Lung (tissue), 11 donors: ENCODE measurements at regions not wholly inside any gene's neighbourhood (a gene's known extent, or its start where the extent isn't known, plus 50 kb on each side); places are given as distances from the start of the nearest gene placed in this dataset.

Experiments used
- ATAC-seq: fragments of 200-7000 bp; cut with Tn5 transposase; one replicate; pipeline ENCODE4 v1.9.1; 2020; ENCODE audit warnings: moderate number of reproducible peaks; ENCODE audit not compliant: insufficient read depth, low FRiP score
- DNase-seq, 3 donors: peaks; one replicate each; pipeline ENCODE4 v3.0.0-alpha.2; 2013 to 2017
- H3K27ac ChIP-seq, 2 donors: one replicate each; pipeline ENCODE4 v1.5.1; 2013; ENCODE audit warnings: mild to moderate bottlenecking in 2 of 2, moderate library complexity in 2 of 2, control low read depth in 1 of 2, inconsistent platforms in 1 of 2, low read depth in 1 of 2, low read length in 1 of 2
- H3K27me3 ChIP-seq, 3 donors: one replicate each; pipeline ENCODE4 v1.5.1; 2013; ENCODE audit warnings: low read length in 2 of 3; ENCODE audit not compliant: control insufficient read depth in 3 of 3, insufficient read depth in 3 of 3
- H3K36me3 ChIP-seq, 4 donors: one replicate each; pipeline ENCODE4 v1.5.1; 2013; ENCODE audit warnings: low read length in 4 of 4, mild to moderate bottlenecking in 1 of 4, moderate library complexity in 1 of 4; ENCODE audit not compliant: control insufficient read depth in 4 of 4, insufficient read depth in 4 of 4
- H3K4me1 ChIP-seq, 5 donors: one replicate each; pipeline ENCODE4 v1.5.1; 2013; ENCODE audit warnings: low read length in 5 of 5, mild to moderate bottlenecking in 2 of 5, moderate library complexity in 1 of 5; ENCODE audit not compliant: control insufficient read depth in 5 of 5, insufficient read depth in 5 of 5
- H3K4me3 ChIP-seq: one replicate; pipeline ENCODE4 v1.5.1; 2013; ENCODE audit warnings: mild to moderate bottlenecking, control low read depth, moderate library complexity
- H3K9ac ChIP-seq, 2 donors: one replicate each; pipeline ENCODE4 v1.5.1; 2013; ENCODE audit warnings: low read length in 2 of 2, control low read depth in 1 of 2; ENCODE audit not compliant: insufficient read depth in 1 of 2
- H3K9me3 ChIP-seq, 4 donors: one replicate each; pipeline ENCODE4 v1.5.1; 2013; ENCODE audit warnings: low read length in 3 of 4, mild to moderate bottlenecking in 1 of 4, moderate library complexity in 1 of 4; ENCODE audit not compliant: control insufficient read depth in 4 of 4, insufficient read depth in 3 of 4
- CTCF ChIP-seq: IDR thresholded peaks from 2 replicates; pipeline ENCODE4 v1.5.1; 2012; ENCODE audit warnings: mild to moderate bottlenecking; ENCODE audit errors: control extremely low read depth, extremely low read depth
- WGBS, 2 donors: extraction: QIAGEN DNeasy Blood & Tissue Kit; methylation state at CpG; one replicate each; pipeline ENCODE4 v1.1.7; 2013; 5-methylcytosine and 5-hydroxymethylcytosine counted together
- donor health status: control.
- donor health status: control.
- donor health status: Bipolar disorder and iron deficiency.
- donor health status: healthy.
- donor health status: DM: yes; HTN: yes; CAD: no.

- H3K9me3 ChIP-seq = no peaks in the 10 kb centered on the region
- H3K27me3 ChIP-seq = no peaks in the 10 kb centered on the region
- ATAC-seq = no peak
- no peak overlapping the region for H3K9ac ChIP-seq
- H3K4me3 ChIP-seq = no peak overlapping the region
- H3K36me3 ChIP-seq = no peaks in the 10 kb centered on the region
- 31 to 79% methylated on average over 1 of the region's 1 CpG for WGBS, 2 donors
- no peak for DNase-seq
- TF ChIP-seq CTCF = no peak
- H3K4me1 ChIP-seq = no peaks in the 10 kb centered on the region
- no peak overlapping the region for H3K27ac ChIP-seq
Observed at GRCh38 chrX:145620666-145621065, 197.0 kb upstream of the SLITRK2 start.

DNA sequence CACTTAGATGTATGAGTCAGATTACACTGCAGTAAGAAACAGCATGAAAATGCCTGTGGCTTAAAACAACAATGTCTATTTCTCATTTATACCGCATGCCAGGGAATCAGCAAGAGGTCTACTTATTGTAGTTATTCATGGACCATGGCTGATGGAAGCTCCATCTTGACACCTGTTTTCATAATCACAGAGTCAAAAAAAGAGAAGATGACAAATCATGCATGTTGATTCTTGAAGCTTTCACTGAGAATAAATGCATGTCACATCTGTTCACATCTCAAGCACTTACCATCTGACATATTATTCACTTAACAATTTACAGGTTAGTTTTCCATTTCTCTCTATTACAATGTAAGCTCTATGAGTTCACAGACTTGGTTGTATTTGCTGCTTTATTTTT, 194.2 kb upstream of the SLITRK2 start:
- H3K4me1 ChIP-seq = no peaks in the 10 kb centered on the region
- DNase-seq = no peak
- no peak overlapping the region for H3K4me3 ChIP-seq
- no peak overlapping the region for H3K9ac ChIP-seq
- H3K27me3 ChIP-seq = no peaks in the 10 kb centered on the region
- no peaks in the 10 kb centered on the region for H3K36me3 ChIP-seq
- no peak overlapping the region for H3K27ac ChIP-seq
- H3K9me3 ChIP-seq = peaks cover 0 to 3% (median 0%) of the 10 kb centered on the region in 4 donors
- ATAC-seq = no peak
- WGBS, 2 donors = 74 to 100% methylated on average over 1 of the region's 1 CpG
- TF ChIP-seq CTCF = no peak

- 85 to 93% methylated on average over 21 of the region's 21 CpGs for WGBS, 2 donors
- no peaks in the 10 kb centered on the region for H3K4me1 ChIP-seq
- H3K9me3 ChIP-seq = peaks cover 0 to 11% (median 0%) of the 10 kb centered on the region in 4 donors
- H3K9ac ChIP-seq = no peak overlapping the region
- H3K27me3 ChIP-seq = no peaks in the 10 kb centered on the region
- ATAC-seq = no peak
- DNase-seq = no peak
- no peak for TF ChIP-seq CTCF
- no peak overlapping the region for H3K27ac ChIP-seq
- no peak overlapping the region for H3K4me3 ChIP-seq
- H3K36me3 ChIP-seq = no peaks in the 10 kb centered on the region
Observed at GRCh38 chrX:145630081-145630480, 187.5 kb upstream of the SLITRK2 start.

DNA sequence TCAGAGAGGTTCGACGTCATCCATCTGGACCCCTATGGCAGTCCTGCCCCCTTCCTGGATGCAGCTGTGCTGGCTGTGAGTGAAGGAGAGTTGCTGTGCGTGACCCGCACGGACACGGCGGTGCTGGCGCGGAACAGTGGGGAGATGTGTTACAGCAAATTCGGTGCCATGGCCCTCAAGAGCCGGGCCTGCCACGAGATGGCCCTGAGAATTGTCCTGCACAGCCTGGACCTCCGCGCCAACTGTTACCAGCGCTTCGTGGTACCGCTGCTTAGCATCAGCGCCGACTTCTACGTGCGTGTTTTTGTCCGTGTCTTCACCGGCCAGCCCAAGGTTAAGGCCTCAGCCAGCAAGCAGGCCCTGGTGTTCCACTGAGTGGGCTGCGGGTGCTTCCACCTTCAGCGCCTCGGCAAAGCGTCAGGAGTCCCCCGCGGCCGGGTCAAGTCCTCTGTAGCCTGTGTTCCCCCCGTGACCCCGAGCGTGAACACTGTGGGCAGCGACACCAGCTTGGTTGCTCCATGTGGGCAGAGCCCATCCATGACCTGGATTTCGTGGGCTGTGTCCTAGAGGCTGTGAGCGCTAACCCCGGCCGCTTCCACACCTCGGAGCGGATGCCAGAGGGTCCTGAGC, 186.7 kb upstream of the SLITRK2 start:
- H3K9ac ChIP-seq = no peak overlapping the region
- no peaks in the 10 kb centered on the region for H3K36me3 ChIP-seq
- TF ChIP-seq CTCF = no peak
- no peak for ATAC-seq
- H3K27ac ChIP-seq = no peak overlapping the region
- no peak overlapping the region for H3K4me3 ChIP-seq
- no peak for DNase-seq
- no peaks in the 10 kb centered on the region for H3K4me1 ChIP-seq
- peaks cover 0 to 10% (median 0%) of the 10 kb centered on the region in 4 donors for H3K9me3 ChIP-seq
- no peaks in the 10 kb centered on the region for H3K27me3 ChIP-seq
- WGBS, 2 donors = 92 to 100% methylated on average over 31 to 40 of the region's 40 CpGs
